BLaER1 treated with 17β-estradiol and CSF1 and Interleukin-3, amounts not matched to agents 10 nM and 100 nM (cell line): ENCODE measurements at regions not wholly inside any gene's neighbourhood (a gene's known extent, or its start where the extent isn't known, plus 50 kb on each side); places are given as distances from the start of the nearest gene placed in this dataset.
A peak's percentile ranks its signal among the peaks of the same experiment; 100 is the strongest.

Experiments
- H3K27ac ChIP-seq, 11 experiments: shearing (Covaris generic); formaldehyde crosslinking; 2 replicates each; pipeline ENCODE4 v1.8.1; 2022
- H3K27me3 ChIP-seq, 11 experiments: shearing (Covaris generic); formaldehyde crosslinking; 2 replicates each; pipeline ENCODE4 v1.8.1; 2022
- H3K36me3 ChIP-seq, 11 experiments: shearing (Covaris generic); formaldehyde crosslinking; 2 replicates each; pipeline ENCODE4 v1.8.1; 2022
- H3K4me1 ChIP-seq, 10 experiments: shearing (Covaris generic); formaldehyde crosslinking; 2 replicates each; pipeline ENCODE4 v1.8.1; 2022
- H3K4me2 ChIP-seq, 11 experiments: shearing (Covaris generic); formaldehyde crosslinking; 2 replicates each; pipeline ENCODE4 v1.8.1; 2022
- H3K4me3 ChIP-seq, 10 experiments: shearing (Covaris generic); formaldehyde crosslinking; 2 replicates each; pipeline ENCODE4 v1.8.1; 2022
- H3K9ac ChIP-seq, 11 experiments: shearing (Covaris generic); formaldehyde crosslinking; 2 replicates each; pipeline ENCODE4 v1.8.1; 2022
- H3K9me3 ChIP-seq, 11 experiments: shearing (Covaris generic); formaldehyde crosslinking; replicated peaks in 1 of 11; 2 replicates each; pipeline ENCODE4 v1.8.1; 2022
- H4K20me1 ChIP-seq, 11 experiments: shearing (Covaris generic); formaldehyde crosslinking; 2 replicates each; pipeline ENCODE4 v1.8.1; 2022
- Cebpa-rat ChIP-seq, 11 experiments: shearing (Covaris generic); IDR thresholded peaks; 2 replicates each; pipeline ENCODE4 v1.8.1; 2022

DNA sequence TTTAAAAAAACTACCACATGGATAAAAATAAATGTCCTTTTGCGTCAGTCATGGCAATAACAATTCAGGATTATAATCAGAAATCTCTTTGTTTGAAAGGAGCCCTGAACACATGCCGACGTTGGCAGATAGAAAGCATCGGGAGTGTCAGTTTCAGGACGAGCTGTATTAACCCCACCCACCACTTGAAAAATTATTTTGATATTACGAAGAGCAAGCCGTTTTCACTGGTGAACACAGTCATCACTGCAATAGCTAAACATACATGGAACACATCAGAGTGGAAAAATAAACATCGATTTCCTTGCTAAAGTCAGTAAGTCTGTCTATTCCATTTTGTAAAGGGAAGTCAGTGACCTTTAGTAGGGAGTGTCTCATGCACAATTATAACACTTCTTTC, 266.4 kb upstream of the FBXL7 start:
- Histone ChIP-seq H3K27ac (no peak overlapping the region), H3K9me3 (no peaks in the 10 kb centered on the region), H3K9ac (no peak overlapping the region), H3K4me1 (no peaks in the 10 kb centered on the region), H3K27me3 (no peaks in the 10 kb centered on the region), H3K36me3 (no peaks in the 10 kb centered on the region), H4K20me1 (no peaks in the 10 kb centered on the region), H3K4me3 (no peak overlapping the region), H3K4me2 (no peak overlapping the region)
- no peak for TF ChIP-seq Cebpa-rat (IDR thresholded peaks at IDR 0.05)

DNA sequence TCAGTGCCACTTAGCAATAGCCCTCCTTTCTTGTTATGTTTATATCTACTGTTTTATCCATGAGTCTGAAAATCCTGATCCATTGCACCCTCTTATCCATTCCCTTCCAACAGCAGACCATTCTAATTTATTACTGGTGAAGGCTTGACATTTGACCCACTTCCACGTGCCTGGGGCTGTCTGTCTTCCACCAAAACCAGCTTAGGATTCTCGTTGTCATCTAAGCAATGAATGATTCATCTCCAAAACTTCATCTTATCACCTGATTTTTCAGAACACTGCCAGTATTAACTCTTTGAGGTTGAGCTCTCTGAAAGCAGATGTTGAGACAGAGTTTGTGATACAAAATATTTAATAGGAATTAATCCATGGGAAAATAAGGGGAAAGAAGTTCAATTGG, 277.8 kb upstream of the FBXL7 start:
- Histone ChIP-seq H3K4me2 (no peak overlapping the region), H3K27me3 (no peaks in the 10 kb centered on the region), H4K20me1 (no peaks in the 10 kb centered on the region), H3K36me3 (no peaks in the 10 kb centered on the region), H3K9ac (no peak overlapping the region), H3K9me3 (no peaks in the 10 kb centered on the region), H3K4me3 (no peak overlapping the region), H3K4me1 (no peaks in the 10 kb centered on the region), H3K27ac (no peak overlapping the region)
- TF ChIP-seq Cebpa-rat (IDR thresholded peaks at IDR 0.05) = no peak

DNA sequence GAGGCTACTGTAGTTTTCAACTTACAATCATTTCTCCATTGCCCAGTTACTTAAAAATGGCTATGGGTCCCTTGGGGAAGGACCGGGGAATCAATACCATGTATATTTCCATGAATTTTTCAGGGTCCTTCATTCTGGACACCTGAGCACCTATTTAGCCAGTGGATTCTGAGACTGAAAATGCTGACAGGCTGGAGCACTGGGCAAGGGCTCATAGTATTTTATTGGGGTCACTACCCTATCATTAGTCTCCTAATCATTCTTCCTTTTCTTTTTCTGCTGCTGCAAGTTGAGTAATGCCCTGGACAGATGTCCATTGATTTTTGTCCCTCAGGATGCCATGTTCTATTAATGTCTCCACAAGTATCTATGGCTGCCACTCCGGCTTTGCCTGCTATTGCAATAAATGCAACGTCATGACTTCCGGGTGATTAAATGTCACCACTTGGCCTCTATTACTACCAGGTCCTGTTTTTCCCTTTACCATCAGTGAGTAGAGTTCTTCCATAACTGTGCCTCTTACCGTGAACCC, 279.3 kb upstream of the FBXL7 start:
- Histone ChIP-seq H3K36me3 (no peaks in the 10 kb centered on the region), H3K9ac (no peak overlapping the region), H3K27ac (no peak overlapping the region), H3K4me2 (no peak overlapping the region), H4K20me1 (no peaks in the 10 kb centered on the region), H3K4me3 (no peak overlapping the region), H3K4me1 (no peaks in the 10 kb centered on the region), H3K27me3 (no peaks in the 10 kb centered on the region), H3K9me3 (no peaks in the 10 kb centered on the region)
- TF ChIP-seq Cebpa-rat (IDR thresholded peaks at IDR 0.05) = no peak

DNA sequence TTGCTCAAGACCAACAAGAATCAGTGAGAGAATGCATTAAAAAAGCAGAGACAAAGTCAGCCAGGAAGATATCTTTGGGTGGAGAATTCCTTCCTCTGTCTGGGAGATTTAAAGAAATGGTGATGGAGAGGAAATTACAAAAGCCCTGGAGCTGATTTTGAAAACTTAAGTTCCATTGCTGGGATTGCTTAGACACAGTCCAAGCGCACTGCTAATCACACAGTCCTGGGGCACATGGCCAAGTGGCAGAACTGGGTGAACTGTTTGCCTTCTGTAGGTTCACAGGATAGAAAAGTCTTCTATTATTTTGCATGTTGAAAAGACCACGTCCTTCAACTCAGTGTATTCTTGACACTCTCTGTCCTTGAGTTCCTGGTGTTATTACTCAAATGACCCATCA, 284.9 kb upstream of the FBXL7 start:
- Histone ChIP-seq H3K36me3 (no peaks in the 10 kb centered on the region), H3K9me3 (no peaks in the 10 kb centered on the region), H3K9ac (no peak overlapping the region), H4K20me1 (no peaks in the 10 kb centered on the region), H3K4me2 (no peak overlapping the region), H3K27me3 (no peaks in the 10 kb centered on the region), H3K4me3 (no peak overlapping the region), H3K27ac (no peak overlapping the region), H3K4me1 (no peaks in the 10 kb centered on the region)
- TF ChIP-seq Cebpa-rat (IDR thresholded peaks at IDR 0.05) = no peak

DNA sequence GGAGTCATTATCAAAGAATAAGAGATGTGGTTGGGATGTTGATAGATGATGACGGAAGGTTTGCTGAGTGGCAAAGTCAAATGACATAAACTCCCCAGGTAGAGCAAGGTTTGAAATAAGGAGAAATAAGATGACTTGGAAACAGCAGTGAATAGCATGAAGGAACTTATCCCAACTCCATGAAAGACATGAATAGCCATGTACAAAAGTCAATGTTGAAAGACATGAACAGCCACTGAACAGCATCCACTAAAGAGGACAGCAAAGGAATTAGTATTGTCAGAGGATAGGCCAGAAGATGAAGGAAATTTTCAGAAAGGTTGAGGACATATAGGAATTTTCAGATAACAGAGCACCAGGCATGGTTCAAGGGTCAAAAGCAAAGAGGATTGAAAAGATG, 286.0 kb upstream of the FBXL7 start:
- Histone ChIP-seq H3K27me3 (no peaks in the 10 kb centered on the region), H3K4me1 (no peaks in the 10 kb centered on the region), H3K4me2 (no peak overlapping the region), H4K20me1 (no peaks in the 10 kb centered on the region), H3K9ac (no peak overlapping the region), H3K36me3 (no peaks in the 10 kb centered on the region), H3K27ac (no peak overlapping the region), H3K4me3 (no peak overlapping the region), H3K9me3 (no peaks in the 10 kb centered on the region)
- TF ChIP-seq Cebpa-rat (IDR thresholded peaks at IDR 0.05) = no peak

DNA sequence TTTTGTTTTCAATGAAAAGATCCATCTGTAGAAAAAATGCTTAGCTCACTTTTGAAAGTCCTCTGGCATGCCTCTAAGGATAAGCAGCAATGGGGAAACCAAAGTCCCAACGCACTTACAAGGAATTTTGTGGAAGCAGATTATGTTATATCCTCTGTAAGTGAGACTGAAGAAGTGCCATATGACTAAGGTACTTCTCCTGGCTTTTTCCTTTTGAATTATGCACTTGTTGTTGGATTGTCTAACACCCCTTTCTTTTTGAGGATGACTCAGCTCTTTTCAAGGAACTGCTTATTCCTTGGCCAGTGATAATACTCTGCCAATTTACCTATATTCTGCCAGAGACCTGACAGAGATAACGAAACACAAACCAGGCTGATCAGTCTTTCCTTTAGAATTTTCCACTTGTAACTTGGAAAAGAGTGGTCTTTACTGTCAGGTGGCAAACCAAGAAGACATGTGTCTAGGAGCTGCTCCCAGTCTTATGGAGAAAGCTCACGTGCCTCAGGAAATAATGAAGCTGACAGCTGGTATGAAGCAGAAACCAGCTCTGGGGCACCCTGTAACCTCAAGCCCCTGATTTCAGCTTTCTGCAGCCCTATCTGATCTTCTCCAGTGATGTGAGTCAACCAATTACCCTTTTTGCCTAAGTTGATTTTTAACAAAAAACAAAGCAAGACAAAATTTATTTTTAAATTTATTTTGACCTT, 290.8 kb upstream of the FBXL7 start:
- Histone ChIP-seq H3K36me3 (no peaks in the 10 kb centered on the region), H3K27ac (no peak overlapping the region), H3K4me2 (no peak overlapping the region), H3K4me3 (no peak overlapping the region), H3K4me1 (no peaks in the 10 kb centered on the region), H4K20me1 (no peaks in the 10 kb centered on the region), H3K27me3 (no peaks in the 10 kb centered on the region), H3K9me3 (no peaks in the 10 kb centered on the region), H3K9ac (no peak overlapping the region)
- TF ChIP-seq Cebpa-rat (IDR thresholded peaks at IDR 0.05) = no peak

DNA sequence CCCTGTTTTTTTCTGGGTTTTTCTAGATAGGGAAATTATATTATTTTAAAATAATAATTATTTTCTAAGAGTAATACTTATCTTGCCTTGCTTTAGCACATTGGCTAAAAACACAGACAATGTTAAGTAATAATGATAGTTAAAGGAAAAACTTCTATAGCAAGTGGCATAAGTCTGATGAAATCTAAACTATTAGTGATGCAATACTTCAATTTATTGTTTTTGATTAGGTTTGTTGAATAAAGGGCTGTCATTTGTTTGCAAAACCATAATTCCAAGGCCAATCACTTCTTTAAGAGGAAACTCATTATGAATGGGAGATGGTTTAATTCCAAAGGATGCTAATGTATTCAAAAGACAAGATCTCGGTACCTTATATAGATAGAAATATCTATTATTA, 293.8 kb upstream of the FBXL7 start:
- no peak overlapping the region for H3K9ac ChIP-seq
- no peaks in the 10 kb centered on the region for H3K9me3 ChIP-seq
- peaks cover 0 to 9% (median 0%) of the 10 kb centered on the region in 10 experiments; a peak in 4 of 20 replicates for H3K4me1 ChIP-seq
- H3K27ac ChIP-seq = no peak overlapping the region
- no peaks in the 10 kb centered on the region for H4K20me1 ChIP-seq
- no peaks in the 10 kb centered on the region for H3K36me3 ChIP-seq
- no peak overlapping the region for H3K4me2 ChIP-seq
- no peak overlapping the region for H3K4me3 ChIP-seq
- 0 out of 22 replicates have a peak, but pooled peaks of 1 of the 11 experiments have one; percentile 13 for TF ChIP-seq Cebpa-rat (IDR thresholded peaks at IDR 0.05)
- no peaks in the 10 kb centered on the region for H3K27me3 ChIP-seq

DNA sequence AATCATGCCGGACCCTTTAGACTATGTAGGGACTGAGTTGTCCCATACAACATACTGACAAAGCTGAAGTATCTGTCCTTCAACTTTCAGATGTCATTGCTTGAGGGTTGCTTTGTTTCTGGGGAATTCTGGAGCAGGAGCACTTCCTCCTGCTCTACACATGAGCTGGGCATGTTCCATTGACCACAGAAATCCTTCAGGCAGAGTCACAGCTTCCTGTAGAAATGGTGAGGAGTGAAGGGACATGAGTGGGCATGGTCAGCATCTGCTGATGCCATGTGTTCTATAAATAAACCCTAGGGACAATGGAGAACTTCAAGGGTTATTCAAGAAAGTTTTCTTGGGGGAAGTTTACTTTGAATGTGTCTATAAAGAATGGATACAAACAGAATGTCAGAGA, 296.6 kb upstream of the FBXL7 start:
- TF ChIP-seq Cebpa-rat (IDR thresholded peaks at IDR 0.05) = no peak
- Histone ChIP-seq H3K27ac (no peak overlapping the region), H3K36me3 (no peaks in the 10 kb centered on the region), H4K20me1 (no peaks in the 10 kb centered on the region), H3K4me2 (peak overlapping the region in 2 of 11 experiments; percentile 27 to 44; a peak in 4 of 22 replicates), H3K27me3 (no peaks in the 10 kb centered on the region), H3K4me1 (peaks cover 0 to 9% (median 0%) of the 10 kb centered on the region in 10 experiments; a peak in 4 of 20 replicates), H3K9me3 (peaks cover 0 to 7% (median 2%) of the 10 kb centered on the region in 11 experiments; a peak in 12 of 22 replicates), H3K4me3 (no peak overlapping the region), H3K9ac (no peak overlapping the region)

DNA sequence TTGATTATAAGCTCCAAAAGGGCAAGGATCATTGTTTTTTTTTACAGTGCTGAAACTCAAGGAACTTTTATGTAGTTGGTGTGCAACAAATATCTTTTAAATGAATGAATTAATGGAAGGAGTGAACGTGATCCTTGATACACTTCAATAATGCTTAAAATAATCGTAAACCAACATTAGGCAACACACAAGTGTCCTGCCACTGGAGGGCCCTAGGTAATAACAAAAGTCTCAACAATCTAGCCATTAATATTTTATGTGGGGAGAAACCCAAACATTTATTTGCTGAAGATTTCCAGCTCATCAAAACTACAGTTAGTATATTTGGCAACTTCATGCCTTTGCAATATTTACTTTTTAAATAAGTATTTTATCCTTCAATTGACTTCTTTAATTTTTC, 309.0 kb upstream of the FBXL7 start:
- Histone ChIP-seq H3K9me3 (peaks cover 5 to 23% (median 11%) of the 10 kb centered on the region in 11 experiments; a peak in 13 of 22 replicates), H4K20me1 (no peaks in the 10 kb centered on the region), H3K36me3 (no peaks in the 10 kb centered on the region), H3K4me3 (no peak overlapping the region), H3K4me1 (no peaks in the 10 kb centered on the region), H3K27ac (no peak overlapping the region), H3K9ac (no peak overlapping the region), H3K4me2 (no peak overlapping the region), H3K27me3 (no peaks in the 10 kb centered on the region)
- TF ChIP-seq Cebpa-rat (IDR thresholded peaks at IDR 0.05) = no peak

DNA sequence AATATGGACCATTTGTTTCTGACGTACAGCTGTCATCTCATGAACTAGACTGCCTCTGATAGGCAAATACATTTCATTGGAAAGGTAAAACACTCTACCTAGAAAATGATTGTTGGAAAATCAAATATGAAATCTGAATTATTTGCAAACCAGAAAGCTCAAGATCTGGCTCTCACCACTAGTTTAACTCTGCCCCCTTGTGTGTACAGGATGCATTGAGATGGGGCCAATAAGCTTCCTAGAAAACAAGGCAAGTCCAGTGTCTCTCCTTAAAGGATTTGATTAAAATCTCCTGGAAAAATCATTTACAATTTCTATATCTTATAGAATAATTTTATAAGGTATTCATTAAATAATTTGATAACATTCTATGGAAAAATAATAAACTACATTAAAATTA, 311.9 kb upstream of the ANKH start:
- Histone ChIP-seq H3K4me3 (no peak overlapping the region), H4K20me1 (no peaks in the 10 kb centered on the region), H3K9me3 (no peaks in the 10 kb centered on the region), H3K27ac (no peak overlapping the region), H3K4me1 (no peaks in the 10 kb centered on the region), H3K36me3 (no peaks in the 10 kb centered on the region), H3K27me3 (no peaks in the 10 kb centered on the region), H3K9ac (no peak overlapping the region), H3K4me2 (no peak overlapping the region)
- TF ChIP-seq Cebpa-rat (IDR thresholded peaks at IDR 0.05) = no peak
